BLaER1 treated with 17β-estradiol and CSF1 and Interleukin-3, amounts not matched to agents 10 nM and 100 nM (cell line): ENCODE measurements at regions not wholly inside any gene's neighbourhood (a gene's known extent, or its start where the extent isn't known, plus 50 kb on each side); places are given as distances from the start of the nearest gene placed in this dataset.
A peak's percentile ranks its signal among the peaks of the same experiment; 100 is the strongest.

Experiments used
- H3K27ac ChIP-seq, 11 experiments: shearing (Covaris generic); formaldehyde crosslinking; 2 replicates each; pipeline ENCODE4 v1.8.1; 2022
- H3K27me3 ChIP-seq, 11 experiments: shearing (Covaris generic); formaldehyde crosslinking; 2 replicates each; pipeline ENCODE4 v1.8.1; 2022
- H3K36me3 ChIP-seq, 11 experiments: shearing (Covaris generic); formaldehyde crosslinking; 2 replicates each; pipeline ENCODE4 v1.8.1; 2022
- H3K4me1 ChIP-seq, 10 experiments: shearing (Covaris generic); formaldehyde crosslinking; 2 replicates each; pipeline ENCODE4 v1.8.1; 2022
- H3K4me2 ChIP-seq, 11 experiments: shearing (Covaris generic); formaldehyde crosslinking; 2 replicates each; pipeline ENCODE4 v1.8.1; 2022
- H3K4me3 ChIP-seq, 10 experiments: shearing (Covaris generic); formaldehyde crosslinking; 2 replicates each; pipeline ENCODE4 v1.8.1; 2022
- H3K9ac ChIP-seq, 11 experiments: shearing (Covaris generic); formaldehyde crosslinking; 2 replicates each; pipeline ENCODE4 v1.8.1; 2022
- H3K9me3 ChIP-seq, 11 experiments: shearing (Covaris generic); formaldehyde crosslinking; replicated peaks in 1 of 11; 2 replicates each; pipeline ENCODE4 v1.8.1; 2022
- H4K20me1 ChIP-seq, 11 experiments: shearing (Covaris generic); formaldehyde crosslinking; 2 replicates each; pipeline ENCODE4 v1.8.1; 2022
- Cebpa-rat ChIP-seq, 11 experiments: shearing (Covaris generic); IDR thresholded peaks; 2 replicates each; pipeline ENCODE4 v1.8.1; 2022

DNA sequence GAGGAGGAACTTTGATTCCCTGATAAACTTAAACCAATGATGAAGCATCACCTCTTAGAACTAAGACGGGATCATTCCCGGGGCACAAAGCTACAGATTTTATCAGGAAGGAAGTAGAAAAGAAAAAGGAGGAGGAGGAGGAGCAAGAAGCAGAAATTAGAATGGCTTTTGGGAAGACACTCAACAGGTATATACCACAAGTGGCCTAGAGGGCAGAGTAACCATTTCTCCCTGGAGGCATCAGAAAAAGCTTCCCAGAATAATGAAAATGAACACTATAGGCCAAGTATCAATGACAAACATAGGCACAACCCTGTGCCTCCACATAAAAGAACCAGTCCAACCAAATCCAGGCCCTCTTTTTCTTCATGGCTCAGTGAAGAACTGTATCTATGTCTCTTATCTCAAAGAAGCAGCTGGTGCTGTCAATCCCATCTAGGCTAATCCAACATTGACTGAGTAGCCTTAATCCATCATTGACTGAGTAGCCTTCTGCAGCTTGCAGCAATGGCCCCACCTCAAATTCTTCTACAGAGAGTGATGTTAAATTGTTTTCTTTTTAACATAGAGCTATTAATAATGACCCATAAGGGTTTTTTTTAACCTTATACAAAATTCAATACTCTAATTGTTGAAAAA lies 178.8 kb upstream of the KIF2A start:
- Histone ChIP-seq H3K9me3 (no peaks in the 10 kb centered on the region), H3K4me3 (no peak overlapping the region), H3K27ac (no peak overlapping the region), H4K20me1 (no peaks in the 10 kb centered on the region), H3K4me1 (peaks cover 0 to 7% (median 0%) of the 10 kb centered on the region in 10 experiments; a peak in 3 of 20 replicates), H3K36me3 (no peaks in the 10 kb centered on the region), H3K27me3 (no peaks in the 10 kb centered on the region), H3K4me2 (no peak overlapping the region), H3K9ac (no peak overlapping the region)
- no peak for TF ChIP-seq Cebpa-rat (IDR thresholded peaks at IDR 0.05)

DNA sequence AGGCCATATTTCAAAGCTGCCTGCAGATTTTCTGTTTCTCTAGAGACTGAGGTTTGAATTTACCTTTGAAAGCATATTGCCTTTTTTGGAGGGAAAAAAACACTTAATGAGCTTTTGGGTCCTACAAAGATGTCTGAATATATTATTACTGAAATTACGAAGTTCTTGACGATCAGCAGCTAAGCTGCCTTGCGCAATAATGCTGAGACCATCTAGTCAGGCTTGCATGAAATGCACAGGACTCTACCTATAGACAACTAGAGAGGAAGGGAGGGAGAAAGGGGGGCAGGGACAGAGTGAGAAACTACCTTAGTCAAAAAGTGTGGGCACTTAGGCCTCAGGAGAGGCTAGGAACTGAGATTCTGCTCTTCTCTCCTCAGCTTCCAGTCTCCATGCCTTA lies 175.9 kb upstream of the KIF2A start:
- H3K9me3 ChIP-seq, result no peaks in the 10 kb centered on the region
- peak in 7 of 11 experiments; percentile 10 to 84 (median 44); a peak in 7 of 22 replicates for TF ChIP-seq Cebpa-rat (IDR thresholded peaks at IDR 0.05)

DNA sequence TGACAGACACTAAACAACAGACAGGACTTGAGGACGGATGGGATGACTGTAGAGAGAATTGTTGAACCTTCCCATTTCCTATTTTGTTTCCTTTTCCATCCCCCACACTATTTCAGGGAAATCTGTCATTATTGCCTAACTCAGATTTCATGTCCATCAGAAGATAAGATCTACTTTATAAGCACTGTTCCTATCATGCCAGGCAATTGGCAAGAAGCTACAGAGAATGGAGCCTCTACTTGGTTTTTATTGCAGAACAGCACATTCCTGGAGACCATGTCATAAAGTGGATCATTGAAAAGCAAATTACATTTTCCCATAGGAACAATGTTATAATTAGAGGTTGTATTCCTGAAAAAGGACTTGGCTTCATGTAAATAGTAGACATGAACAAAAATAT lies 173.7 kb upstream of the KIF2A start:
- H3K27ac ChIP-seq, result no peak overlapping the region
- no peak overlapping the region for H3K4me3 ChIP-seq
- TF ChIP-seq Cebpa-rat (IDR thresholded peaks at IDR 0.05), result no peak
- H3K4me2 ChIP-seq, result no peak overlapping the region
- H3K36me3 ChIP-seq, result no peaks in the 10 kb centered on the region
- H3K9ac ChIP-seq, result no peak overlapping the region
- H3K27me3 ChIP-seq, result no peaks in the 10 kb centered on the region
- H3K9me3 ChIP-seq, result no peaks in the 10 kb centered on the region
- H4K20me1 ChIP-seq, result no peaks in the 10 kb centered on the region
- peaks cover 0 to 18% (median 0%) of the 10 kb centered on the region in 10 experiments; a peak in 3 of 20 replicates for H3K4me1 ChIP-seq

More for the DNA sequence above, 175.9 kb upstream of the KIF2A start:
- Histone ChIP-seq H3K36me3 (no peaks in the 10 kb centered on the region), H3K9ac (no peak overlapping the region), H3K4me2 (no peak overlapping the region), H3K27ac (no peak overlapping the region), H3K27me3 (no peaks in the 10 kb centered on the region), H3K4me3 (no peak overlapping the region), H3K4me1 (peaks cover 0 to 15% (median 0%) of the 10 kb centered on the region in 10 experiments; a peak in 3 of 20 replicates), H4K20me1 (no peaks in the 10 kb centered on the region)

DNA sequence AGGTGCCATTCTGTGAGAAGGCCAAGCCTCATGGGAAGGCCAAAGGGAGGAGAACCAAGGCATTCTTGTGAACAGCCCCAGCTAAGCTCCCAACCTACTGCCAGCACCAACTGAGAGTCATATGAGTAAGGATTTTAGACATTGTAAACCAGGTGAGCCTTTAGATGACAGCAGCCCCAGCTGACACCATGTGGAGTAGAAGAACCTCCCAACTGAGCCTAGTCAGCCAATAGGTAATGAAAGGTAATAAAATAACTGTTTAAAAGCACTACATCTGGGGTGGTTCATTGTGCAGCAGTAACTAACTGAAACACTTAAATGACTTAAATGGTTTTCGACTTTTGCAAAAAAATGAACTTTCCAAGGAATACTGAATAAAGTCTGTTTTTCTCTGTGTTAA lies 172.6 kb upstream of the KIF2A start:
- Histone ChIP-seq H3K9me3 (no peaks in the 10 kb centered on the region), H3K4me2 (no peak overlapping the region), H3K4me1 (peaks cover 0 to 14% (median 0%) of the 10 kb centered on the region in 10 experiments; a peak in 5 of 20 replicates), H3K27ac (no peak overlapping the region), H3K27me3 (no peaks in the 10 kb centered on the region), H3K4me3 (no peak overlapping the region), H4K20me1 (no peaks in the 10 kb centered on the region), H3K9ac (no peak overlapping the region), H3K36me3 (no peaks in the 10 kb centered on the region)
- TF ChIP-seq Cebpa-rat (IDR thresholded peaks at IDR 0.05), result no peak

DNA sequence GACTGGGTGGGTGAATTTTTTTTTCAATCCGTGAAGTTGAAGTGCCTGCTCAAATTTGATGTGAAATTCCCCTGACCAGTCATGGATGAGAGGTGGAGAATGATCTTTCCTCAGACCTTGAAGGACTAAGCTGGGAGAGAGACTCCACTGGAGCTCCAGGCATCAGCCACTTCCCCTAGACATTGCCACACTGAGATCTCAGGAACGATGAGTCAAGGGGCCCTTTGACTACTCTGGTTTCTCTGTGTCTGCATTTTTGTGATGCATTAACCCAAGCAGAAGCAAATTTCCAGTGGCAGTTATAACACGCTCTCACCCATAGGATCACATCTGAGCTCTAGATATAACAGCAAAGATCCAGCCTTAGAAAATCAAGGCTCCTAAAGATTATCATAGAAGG lies 171.2 kb upstream of the KIF2A start:
- no peak for TF ChIP-seq Cebpa-rat (IDR thresholded peaks at IDR 0.05)
- Histone ChIP-seq H4K20me1 (no peaks in the 10 kb centered on the region), H3K4me1 (peaks cover 0 to 11% (median 7%) of the 10 kb centered on the region in 10 experiments; a peak in 11 of 20 replicates), H3K9me3 (no peaks in the 10 kb centered on the region), H3K36me3 (no peaks in the 10 kb centered on the region), H3K4me2 (peak overlapping the region in 3 of 11 experiments; percentile 3 to 43 (median 35); a peak in 4 of 22 replicates), H3K27ac (no peak overlapping the region), H3K9ac (no peak overlapping the region), H3K4me3 (no peak overlapping the region), H3K27me3 (no peaks in the 10 kb centered on the region)

DNA sequence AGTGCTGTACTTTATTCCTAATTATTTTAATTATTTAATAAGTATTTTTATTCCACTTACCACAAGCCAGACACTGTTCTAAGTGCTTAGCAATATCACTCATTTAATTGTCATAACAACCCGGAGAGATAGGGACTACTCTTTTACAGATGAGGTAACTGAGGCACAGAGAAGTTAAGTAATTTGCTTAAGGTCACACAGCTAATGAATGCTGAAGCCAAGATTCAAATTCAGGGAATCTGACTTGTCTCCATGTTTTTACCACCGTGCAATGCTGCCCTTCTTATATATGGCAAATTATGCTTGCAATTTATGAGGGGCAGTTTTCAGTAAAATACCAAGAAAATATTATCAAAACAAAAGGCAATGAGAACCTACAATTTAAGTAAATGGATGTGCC lies 168.4 kb upstream of the KIF2A start:
- Histone ChIP-seq H3K9me3 (no peaks in the 10 kb centered on the region), H3K4me2 (no peak overlapping the region), H3K36me3 (no peaks in the 10 kb centered on the region), H3K27ac (no peak overlapping the region), H3K27me3 (no peaks in the 10 kb centered on the region), H4K20me1 (no peaks in the 10 kb centered on the region), H3K4me3 (no peak overlapping the region), H3K9ac (no peak overlapping the region), H3K4me1 (peaks cover 0 to 11% (median 7%) of the 10 kb centered on the region in 10 experiments; a peak in 11 of 20 replicates)
- no peak for TF ChIP-seq Cebpa-rat (IDR thresholded peaks at IDR 0.05)

DNA sequence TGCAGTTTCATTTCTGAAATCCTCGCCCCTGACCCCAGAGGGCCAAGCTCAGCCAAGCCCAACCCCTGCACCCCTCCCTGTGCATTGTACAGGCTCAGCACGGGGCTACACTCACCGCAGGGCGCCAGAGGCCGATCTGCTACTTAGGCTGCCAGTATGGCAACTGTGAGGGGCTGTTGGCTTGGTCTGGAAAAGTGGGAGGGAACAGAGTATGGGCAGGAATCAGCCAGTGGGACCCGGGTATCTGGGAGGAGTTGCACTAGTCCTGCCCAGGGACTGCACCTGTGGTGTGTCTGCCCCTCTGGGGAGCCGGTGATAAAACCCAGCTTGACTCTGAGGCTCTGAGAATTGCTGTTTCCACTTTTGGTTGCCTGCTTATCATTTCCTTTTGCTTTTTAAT lies 167.4 kb upstream of the KIF2A start:
- Histone ChIP-seq H3K4me2 (peak overlapping the region in 5 of 11 experiments; percentile 14 to 33 (median 21); a peak in 7 of 22 replicates), H3K9me3 (no peaks in the 10 kb centered on the region), H3K4me1 (peaks cover 0 to 11% (median 7%) of the 10 kb centered on the region in 10 experiments; a peak in 11 of 20 replicates), H3K27ac (no peak overlapping the region), H3K27me3 (no peaks in the 10 kb centered on the region), H3K9ac (no peak overlapping the region), H3K36me3 (no peaks in the 10 kb centered on the region), H3K4me3 (no peak overlapping the region), H4K20me1 (no peaks in the 10 kb centered on the region)
- TF ChIP-seq Cebpa-rat (IDR thresholded peaks at IDR 0.05), result no peak

DNA sequence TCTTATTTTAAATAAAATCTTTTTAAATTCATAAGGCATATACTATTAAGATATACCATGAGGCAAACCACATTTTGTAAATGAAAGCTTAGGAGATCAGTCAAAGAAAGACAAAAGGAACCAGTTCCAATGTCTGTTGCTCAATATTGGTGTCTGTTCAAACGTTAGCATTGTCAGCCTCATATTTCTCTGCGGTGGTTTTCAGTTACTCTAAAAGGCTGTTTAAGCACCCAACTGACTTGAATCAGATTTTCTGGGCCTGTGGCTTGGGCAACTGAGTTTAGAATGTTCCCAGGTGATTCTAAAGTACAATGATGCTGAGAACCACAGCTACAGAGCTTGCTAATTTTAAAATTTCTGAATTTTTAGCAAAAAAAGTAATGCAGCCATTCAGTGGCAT lies 166.3 kb upstream of the KIF2A start:
- 0 out of 22 replicates have a peak, but pooled peaks cover 0 to 2% (median 0%) of the 10 kb centered on the region in 11 experiments for H3K9me3 ChIP-seq
- peaks cover 0 to 9% (median 6%) of the 10 kb centered on the region in 10 experiments; a peak in 11 of 20 replicates for H3K4me1 ChIP-seq
- no peak overlapping the region for H3K9ac ChIP-seq
- H3K4me3 ChIP-seq, result no peak overlapping the region
- H3K36me3 ChIP-seq, result no peaks in the 10 kb centered on the region
- TF ChIP-seq Cebpa-rat (IDR thresholded peaks at IDR 0.05), result no peak
- H3K4me2 ChIP-seq, result no peak overlapping the region
- no peak overlapping the region for H3K27ac ChIP-seq
- H4K20me1 ChIP-seq, result no peaks in the 10 kb centered on the region
- no peaks in the 10 kb centered on the region for H3K27me3 ChIP-seq

DNA sequence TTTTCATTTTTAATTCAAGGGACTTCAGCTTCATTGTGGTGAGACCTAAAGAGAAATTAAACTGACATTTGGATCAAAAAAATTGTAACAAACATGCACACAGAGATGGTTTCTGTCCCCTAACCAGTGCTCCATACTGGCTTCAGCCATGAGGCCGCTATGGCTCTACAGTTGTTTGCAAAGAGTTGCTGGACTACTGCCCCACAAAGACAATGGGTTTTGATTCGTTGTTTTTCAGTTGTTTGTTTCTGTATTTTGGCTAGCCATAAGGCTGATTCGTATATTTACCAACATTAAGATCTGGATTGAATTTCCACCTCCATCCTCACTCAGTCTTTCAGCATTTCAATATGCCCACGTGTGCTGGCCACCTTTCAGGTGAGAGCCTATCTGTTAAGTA lies 163.7 kb upstream of the KIF2A start:
- Histone ChIP-seq H3K27me3 (no peaks in the 10 kb centered on the region), H3K36me3 (no peaks in the 10 kb centered on the region), H3K4me3 (no peak overlapping the region), H3K27ac (no peak overlapping the region), H4K20me1 (no peaks in the 10 kb centered on the region), H3K9me3 (peaks cover 0 to 15% (median 9%) of the 10 kb centered on the region in 11 experiments; a peak in 12 of 22 replicates), H3K4me1 (peaks cover 0 to 9% (median 6%) of the 10 kb centered on the region in 10 experiments; a peak in 9 of 20 replicates), H3K9ac (no peak overlapping the region), H3K4me2 (no peak overlapping the region)
- no peak for TF ChIP-seq Cebpa-rat (IDR thresholded peaks at IDR 0.05)
